NCI-H526 treated with DMSO at 0.1 percent for 48 hours (cell line): ENCODE measurements at regions not wholly inside any gene's neighbourhood (a gene's known extent, or its start where the extent isn't known, plus 50 kb on each side); places are given as distances from the start of the nearest gene placed in this dataset.

ENCODE experiments used
- DNase-seq: peaks from one replicate; lab custom pipeline; 2025; lab: John Stamatoyannopoulos, UW

DNA sequence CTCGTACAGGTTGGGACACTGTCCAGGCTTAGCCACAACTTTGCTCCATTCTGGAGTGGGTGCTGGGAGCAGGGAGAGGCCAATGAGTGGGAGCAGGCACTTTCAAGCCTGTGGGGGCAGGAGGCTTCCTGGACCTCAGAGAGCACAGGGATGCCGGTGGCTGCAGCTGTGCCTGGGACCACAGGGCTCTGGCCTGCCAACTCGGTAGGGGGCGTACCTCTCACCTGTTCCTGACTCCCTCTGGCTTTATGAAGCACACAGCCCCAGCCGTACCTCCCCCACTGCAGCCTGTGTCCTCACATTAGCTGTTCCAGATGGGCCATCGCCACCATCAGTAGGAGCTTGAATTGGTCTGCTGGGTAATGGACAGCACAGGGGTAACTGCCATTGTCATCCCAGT is 278.7 kb upstream of the KLHL1 start:
- no peak for DNase-seq

DNA sequence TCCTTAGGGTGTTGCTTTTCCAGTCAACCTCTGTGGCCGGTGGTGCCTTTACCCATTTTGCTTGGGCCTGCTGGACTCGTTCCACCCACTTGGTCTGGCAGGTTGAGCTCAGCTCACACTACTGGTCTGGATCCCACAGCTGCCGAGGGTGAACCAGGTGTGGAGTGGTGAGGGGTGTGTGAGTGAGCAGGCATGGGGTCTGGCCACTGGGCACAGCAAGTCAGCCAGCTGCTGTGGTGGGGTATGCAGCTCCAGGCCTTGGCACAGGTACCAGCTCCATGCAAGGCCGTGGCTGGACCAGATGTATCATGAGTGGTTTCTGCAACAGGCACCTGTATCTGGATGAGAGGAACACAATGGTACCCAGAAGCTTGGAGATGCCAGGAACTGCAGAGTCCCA is 277.6 kb upstream of the KLHL1 start:
- DNase-seq: no peak

GRCh38 chr13:70384156-70384555 is 275.9 kb upstream of the KLHL1 start:
- DNase-seq: no peak

- peak; percentile 70 for DNase-seq
These were observed 272.6 kb upstream of the KLHL1 start for GRCh38 chr13:70380809-70381208.

DNA sequence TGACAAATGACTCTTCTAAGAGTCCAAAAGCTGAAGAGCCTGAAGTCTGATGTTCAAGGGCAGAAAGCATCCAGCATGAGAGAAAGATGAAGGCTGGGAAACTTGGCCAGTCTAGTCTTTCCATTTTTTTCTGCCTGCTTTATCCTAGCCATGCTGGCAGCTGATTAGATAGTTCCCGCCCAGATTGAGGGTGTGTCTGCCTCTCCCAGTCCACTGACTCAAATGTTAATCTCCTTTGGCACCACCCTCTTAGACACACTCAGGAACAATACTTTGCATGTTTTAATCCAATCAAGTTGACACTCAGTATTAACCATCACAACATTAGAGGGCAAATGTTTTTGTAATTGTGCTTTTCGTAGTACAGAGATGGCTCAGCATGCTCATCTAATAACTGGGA is 267.5 kb upstream of the KLHL1 start:
- peak; percentile 8 for DNase-seq

GRCh38 chr13:70370924-70371323 is 262.7 kb upstream of the KLHL1 start:
- DNase-seq: no peak

DNA sequence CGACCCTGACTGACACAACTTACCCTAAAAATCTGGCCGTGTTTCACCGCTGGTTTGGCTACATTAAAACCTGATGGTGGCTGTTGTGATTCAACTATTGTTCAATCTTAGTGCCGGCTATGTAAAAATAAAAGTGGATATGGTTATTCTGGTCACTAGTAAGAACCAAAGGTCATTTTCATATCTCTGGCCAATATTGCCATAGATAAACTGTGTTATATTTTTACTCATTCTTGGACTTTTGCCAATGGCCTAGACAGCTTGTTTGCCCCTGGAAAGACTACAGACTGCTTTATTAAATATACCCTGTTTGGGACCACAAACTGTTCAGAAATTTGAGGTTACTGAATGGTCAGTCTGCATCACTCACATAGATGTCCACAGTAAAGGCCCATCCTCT is 258.5 kb upstream of the KLHL1 start:
- DNase-seq: no peak

DNA sequence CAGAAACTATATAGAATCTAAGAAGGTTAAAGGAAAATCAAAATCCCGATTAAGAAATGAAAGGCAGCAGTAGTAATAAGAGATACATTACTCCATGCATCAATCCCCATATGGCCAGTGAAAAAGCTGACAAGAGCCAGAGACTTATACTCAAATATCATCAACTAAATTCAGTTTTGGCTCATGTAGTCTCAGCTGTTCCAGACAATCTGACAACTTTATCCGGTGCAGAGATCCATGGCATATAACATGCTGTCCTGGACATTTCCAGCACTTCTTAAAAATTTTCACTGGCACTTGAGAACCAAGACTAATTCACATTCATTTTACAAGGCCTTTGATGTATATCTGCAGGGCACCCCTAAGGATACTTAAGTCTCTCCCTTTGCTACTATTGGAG is 255.7 kb upstream of the KLHL1 start:
- no peak for DNase-seq

DNA sequence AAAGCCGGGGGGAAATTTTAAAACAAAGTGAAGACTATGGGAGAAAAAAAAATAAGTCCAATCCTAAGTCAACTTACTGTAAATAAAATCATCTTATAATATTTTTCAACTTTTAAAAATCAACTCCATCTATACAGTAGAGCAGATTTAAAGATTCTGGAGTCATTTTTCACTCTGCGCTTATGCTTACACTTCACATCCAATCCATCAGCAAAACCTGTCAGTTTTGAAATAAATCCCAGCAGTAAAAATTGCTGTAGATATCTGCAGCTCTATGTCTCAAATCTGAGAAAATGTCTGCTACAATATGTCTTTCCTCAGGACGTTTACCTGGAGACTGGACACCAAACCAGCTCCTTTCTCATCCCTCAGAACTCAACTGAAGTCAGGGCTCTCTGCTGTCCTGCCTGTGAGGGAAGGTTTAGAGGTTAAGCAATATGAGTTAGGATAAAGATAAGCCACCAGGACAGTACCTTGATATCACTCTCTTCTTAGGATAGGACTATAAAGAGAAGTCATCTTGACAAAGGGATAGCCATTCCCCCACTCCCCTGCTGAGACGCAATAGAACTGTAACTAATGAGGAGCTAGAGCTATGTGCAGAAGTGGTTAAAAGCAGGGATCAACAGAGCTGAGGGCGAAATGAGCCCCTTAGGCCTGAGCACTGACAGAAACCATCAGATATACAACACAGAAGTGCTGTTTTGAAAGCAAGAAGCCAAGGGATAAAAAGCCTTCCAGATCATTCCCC is 254.7 kb upstream of the KLHL1 start:
- DNase-seq: no peak

DNA sequence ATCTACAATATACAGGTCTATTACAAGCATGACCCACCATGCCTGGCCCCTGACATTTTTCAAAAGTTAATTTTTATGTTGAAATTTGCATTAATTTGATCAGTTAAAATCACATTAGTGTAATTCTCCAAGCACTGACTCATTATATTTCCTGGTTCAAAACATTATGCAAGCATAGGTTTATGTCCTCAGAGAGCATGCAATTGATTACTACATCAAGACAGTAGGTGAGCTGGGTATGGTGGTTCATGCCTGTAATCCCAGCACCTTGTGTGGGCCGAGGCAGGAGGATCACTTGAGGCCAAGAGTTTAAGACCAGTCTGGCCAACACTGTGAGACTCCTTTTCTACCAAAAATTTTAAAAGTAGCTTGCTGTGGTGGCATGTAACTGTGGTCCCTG is 248.8 kb upstream of the KLHL1 start:
- no peak for DNase-seq

DNA sequence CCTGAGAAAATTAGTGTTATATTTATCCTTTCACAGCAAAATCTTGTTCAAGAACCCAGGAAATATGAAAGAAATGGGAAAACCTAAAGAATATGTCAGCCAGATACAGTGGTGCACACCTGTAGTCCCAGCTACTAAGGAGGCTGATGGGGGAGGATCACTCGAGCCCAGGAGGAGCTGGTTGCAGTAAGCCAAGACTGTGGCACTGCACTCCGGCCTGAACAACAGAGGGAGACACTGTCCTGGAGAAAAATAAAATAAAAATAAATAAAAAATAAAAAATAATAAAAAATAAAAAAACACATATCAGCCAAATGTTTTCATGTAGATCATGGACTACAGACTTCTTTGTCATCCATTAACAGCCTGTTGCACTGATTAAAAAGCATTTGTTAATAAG is 244.8 kb upstream of the KLHL1 start:
- DNase-seq: no peak

- DNase-seq: no peak
These were observed 239.8 kb upstream of the KLHL1 start for GRCh38 chr13:70347947-70348620.

DNA sequence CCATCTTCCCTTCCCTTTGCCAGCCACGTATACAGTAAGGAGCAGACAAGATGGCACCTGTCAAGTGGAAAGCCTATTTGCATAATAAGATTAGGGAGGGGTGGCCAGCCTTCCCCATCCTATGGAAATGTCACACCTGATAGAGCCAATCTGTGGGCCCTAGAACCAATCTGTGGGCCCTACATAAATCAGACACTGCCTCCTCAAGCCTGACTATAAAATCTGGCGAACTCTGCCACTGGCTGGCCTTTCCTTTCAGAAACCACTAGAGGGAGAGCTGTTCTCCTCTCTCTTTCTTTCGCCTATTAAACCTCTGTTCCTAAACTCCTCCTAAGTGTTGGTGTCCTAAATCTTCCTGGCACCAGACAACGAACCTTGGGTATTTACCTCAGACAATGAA is 231.5 kb upstream of the KLHL1 start:
- DNase-seq: peak; percentile 24

- no peak for DNase-seq
These were observed 230.4 kb upstream of the KLHL1 start for GRCh38 chr13:70338609-70339008.

GRCh38 chr13:70336866-70337265 is 228.6 kb upstream of the KLHL1 start:
- DNase-seq: no peak

- DNase-seq: no peak
These were observed 225.5 kb upstream of the KLHL1 start for GRCh38 chr13:70333752-70334151.

DNA sequence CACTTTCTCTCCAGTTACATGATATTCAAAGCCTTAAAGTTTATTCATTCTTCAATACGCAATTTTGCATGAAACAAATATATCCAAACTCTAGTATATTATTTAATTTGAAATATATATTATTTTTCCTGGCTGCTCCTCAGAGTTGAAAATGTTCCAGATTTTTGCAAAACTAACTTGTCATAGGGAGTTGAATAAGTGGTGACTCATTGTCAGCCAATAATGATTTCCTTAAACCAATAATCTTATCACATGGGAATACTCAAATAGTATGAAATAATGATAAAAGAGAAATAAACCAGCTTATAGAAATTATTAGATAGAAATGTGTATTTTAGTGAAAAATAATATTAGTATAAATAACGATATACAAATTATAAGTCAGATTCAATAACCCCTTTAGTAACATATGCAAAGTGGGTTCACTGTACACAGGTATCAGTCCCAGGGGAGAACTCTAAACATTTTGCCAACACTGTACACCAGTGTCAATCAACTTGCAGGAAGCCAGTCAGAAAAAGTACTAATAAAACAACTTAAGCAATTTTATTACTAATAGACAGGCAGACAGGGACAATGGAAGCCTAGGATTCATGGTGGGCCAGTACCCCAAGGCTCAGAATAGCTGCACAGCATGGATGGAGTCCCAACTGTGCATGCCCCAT is 222.6 kb upstream of the KLHL1 start:
- DNase-seq: no peak

GRCh38 chr13:70324519-70324918 is 216.3 kb upstream of the KLHL1 start:
- DNase-seq: no peak

GRCh38 chr13:70311191-70311590 is 202.9 kb upstream of the KLHL1 start:
- DNase-seq: no peak

DNA sequence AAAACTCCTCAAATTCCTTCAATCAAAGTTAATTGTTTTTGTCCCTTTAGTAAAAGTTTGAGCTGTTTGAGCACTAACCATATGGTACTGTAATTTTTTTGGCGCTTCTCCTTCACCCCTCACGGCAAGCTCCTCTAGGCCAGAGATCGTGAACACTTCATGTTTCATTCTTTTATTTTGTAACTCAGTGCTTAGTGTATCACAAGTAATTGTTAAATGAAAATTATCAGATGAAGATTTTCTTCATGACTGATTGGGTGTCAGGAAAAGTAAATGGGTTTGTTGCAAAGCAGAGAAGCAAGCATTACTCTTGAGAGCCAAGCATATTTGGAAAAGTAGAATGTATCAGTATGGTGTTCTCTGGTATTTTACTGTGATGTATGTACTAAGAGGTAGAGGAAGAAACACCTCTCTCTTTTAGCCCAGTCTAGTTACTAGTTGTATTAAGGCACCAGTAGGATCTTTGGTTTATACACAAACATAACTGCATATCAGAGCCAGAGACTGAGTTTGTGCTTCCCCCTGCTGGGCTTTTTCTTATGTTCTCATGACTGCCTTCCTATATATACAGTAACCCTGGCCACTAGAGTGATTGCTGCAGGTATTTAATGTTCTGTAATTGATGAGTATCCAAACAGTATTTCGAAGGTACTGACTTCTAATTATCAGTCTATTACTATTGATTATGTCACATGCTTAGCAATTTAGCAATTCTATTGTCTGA is 202.3 kb upstream of the KLHL1 start:
- DNase-seq: peak; percentile 69

DNA sequence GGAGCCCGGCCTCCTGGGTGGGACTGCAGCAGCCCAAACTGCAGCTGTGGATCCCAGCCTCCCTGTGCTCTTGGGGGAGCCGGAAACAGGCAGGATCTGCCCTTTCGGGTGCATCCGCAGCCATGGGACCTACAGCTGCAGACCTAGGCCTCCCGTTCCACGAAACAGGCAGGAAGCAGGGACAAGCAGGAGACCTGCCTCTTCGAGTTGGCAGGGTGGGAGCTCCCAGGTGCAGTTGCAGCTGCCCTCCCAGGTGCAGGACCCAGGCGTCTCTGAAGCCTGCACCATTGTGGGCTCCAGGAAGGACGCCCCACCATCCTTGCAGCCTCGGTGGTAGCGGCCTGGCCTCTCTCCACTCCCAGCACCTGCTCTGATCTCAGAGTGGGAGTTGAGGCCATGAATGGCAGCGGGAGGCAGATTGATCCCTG is 189.0 kb upstream of the KLHL1 start:
- DNase-seq: no peak

- no peak for DNase-seq
These were observed 176.1 kb upstream of the KLHL1 start for GRCh38 chr13:70284371-70284770.

DNA sequence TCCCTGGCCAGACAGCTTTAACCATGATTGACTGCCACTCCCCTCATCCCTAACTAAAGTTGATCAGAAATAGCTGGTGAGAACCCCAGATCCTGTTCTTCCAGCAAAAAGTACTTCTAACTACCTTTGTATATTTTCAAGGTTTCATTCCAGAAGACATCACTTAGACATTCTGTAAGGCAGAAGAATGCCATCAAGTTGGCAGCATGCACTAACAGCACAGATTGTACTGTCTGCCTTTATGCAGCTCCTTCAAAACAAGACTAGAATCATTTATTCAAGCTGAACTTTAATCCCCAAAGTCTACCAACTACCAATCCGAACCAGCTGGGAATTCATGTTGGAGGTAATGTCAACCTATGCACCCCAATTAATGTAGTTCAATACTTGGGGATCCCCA is 167.6 kb upstream of the KLHL1 start:
- DNase-seq: no peak
